ENCODE measurements at regions not wholly inside any gene's neighbourhood (a gene's known extent, or its start where the extent isn't known, plus 50 kb on each side); places are given as distances from the start of the nearest gene placed in this dataset.

DNA sequence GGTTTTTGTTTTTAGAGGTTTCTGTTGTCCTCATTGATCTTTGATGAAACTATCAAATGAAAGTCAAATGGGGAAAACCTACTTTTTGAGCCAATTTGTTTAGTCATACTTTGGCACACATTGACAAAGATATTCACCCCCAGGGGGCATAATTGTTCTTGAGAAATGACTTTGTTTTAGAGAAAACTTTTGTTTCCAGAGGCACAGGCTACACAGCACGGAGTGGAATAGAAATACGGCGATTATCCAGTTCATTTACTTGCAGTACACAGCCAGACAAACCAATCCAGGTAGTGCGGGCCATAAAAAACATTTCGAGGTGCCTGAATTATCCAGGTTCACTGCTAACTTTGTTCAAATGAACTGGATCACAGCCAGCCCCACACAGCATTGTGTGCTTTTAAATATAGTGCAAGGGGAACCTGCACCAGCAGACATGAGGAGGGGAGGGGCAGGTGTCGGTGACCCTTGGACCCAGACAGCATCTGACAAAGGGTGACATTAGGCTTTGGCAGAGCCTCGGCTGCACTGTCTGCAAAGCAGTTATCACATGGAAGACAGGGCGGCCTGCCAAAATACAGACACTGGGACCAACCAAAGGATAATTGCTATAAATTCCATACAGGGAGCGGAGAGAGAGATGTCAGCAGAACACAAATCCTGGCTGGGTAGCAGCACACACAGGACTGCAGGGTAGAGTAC is 179.6 kb upstream of the NOCT start:
- Histone ChIP-seq H2AFZ (ENCODE audit: low read length, unreplicated experiment) (no peak overlapping the region), H3K27me3 (ENCODE audit: insufficient read depth, low read length) (peaks cover 44% of the 10 kb centered on the region), H3K79me2 (ENCODE audit: control insufficient read depth, insufficient read depth, low read length, unreplicated experiment) (no peaks in the 10 kb centered on the region), H3K36me3 (ENCODE audit: insufficient read depth, low read length) (no peaks in the 10 kb centered on the region), H3K4me1 (ENCODE audit: control insufficient read depth, insufficient read depth, low read length, unreplicated experiment) (peaks cover 4% of the 10 kb centered on the region), H3K4me3 (ENCODE audit: low read depth, low read length) (no peak overlapping the region), H3K27ac (ENCODE audit: low read depth, low read length) (no peak overlapping the region)

DNA sequence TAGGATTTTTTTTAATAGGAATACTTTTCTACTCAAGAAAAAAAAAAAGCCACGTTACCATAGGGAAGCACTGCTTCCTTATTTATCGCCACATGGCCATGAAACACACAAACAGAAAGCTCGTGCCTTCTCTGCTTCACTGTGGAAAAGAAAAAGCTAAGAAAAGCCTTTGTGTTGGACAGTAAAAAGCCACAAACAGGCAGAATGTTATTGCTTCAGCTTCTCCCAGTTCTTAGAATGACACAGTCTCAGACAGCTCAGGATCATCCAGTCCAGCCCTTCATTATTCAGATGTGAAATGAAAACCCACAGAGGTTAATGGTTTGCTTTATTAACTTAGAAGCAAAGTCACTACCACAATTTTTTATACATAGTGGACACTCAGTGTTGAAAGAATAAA is 181.6 kb upstream of the NOCT start:
- peaks cover 36% of the 10 kb centered on the region for H3K27me3 ChIP-seq (ENCODE audit: insufficient read depth, low read length)
- H2AFZ ChIP-seq (ENCODE audit: low read length, unreplicated experiment): no peak overlapping the region
- H3K36me3 ChIP-seq (ENCODE audit: insufficient read depth, low read length): no peaks in the 10 kb centered on the region
- no peak overlapping the region for H3K4me3 ChIP-seq (ENCODE audit: low read depth, low read length)
- peaks cover 4% of the 10 kb centered on the region for H3K4me1 ChIP-seq (ENCODE audit: control insufficient read depth, insufficient read depth, low read length, unreplicated experiment)
- H3K27ac ChIP-seq (ENCODE audit: low read depth, low read length): no peak overlapping the region
- no peaks in the 10 kb centered on the region for H3K79me2 ChIP-seq (ENCODE audit: control insufficient read depth, insufficient read depth, low read length, unreplicated experiment)

DNA sequence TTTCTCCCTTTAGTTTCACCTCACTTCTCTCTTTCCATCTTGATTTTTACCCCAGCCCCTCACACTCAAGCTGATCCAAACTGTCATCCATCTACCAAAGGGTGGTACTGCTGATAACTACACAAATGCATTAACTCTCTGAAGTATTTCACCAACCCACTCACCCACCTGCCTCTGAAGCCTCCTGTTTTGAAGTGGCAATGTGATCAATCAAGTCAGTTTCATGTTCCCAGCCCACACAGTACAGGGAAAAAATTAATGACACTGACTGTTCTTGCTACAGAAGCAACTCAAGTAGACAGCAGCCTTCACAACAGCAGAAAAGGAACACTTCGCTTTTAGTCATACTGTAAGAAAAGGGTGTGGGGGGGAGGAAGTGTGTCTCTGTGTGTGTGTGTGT is 183.0 kb upstream of the NOCT start:
- Histone ChIP-seq H2AFZ (ENCODE audit: low read length, unreplicated experiment) (no peak overlapping the region), H3K4me3 (ENCODE audit: low read depth, low read length) (no peak overlapping the region), H3K27ac (ENCODE audit: low read depth, low read length) (no peak overlapping the region)

DNA sequence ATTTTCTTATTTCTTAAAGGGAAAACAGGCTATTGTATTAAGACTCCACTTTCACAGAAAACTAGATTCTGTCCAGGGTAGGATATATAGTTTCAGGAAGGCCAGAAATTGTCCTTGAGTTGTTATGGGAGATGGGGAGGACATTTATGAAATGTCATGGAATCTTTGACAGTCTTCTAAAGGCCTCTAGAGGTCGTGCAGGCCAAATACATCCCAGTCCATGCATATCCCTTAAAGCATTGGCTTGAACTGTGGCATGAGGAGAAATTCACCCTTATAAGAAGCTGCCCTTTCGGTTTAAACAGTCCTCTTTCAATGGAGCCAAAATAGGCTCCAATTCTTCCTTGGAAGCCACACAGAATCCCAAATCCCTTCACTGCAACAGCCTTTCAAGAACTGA is 183.6 kb upstream of the NOCT start:
- peaks cover 27% of the 10 kb centered on the region for H3K27me3 ChIP-seq (ENCODE audit: insufficient read depth, low read length)
- no peak overlapping the region for H2AFZ ChIP-seq (ENCODE audit: low read length, unreplicated experiment)
- H3K4me1 ChIP-seq (ENCODE audit: control insufficient read depth, insufficient read depth, low read length, unreplicated experiment): peaks cover 4% of the 10 kb centered on the region
- H3K27ac ChIP-seq (ENCODE audit: low read depth, low read length): no peak overlapping the region
- no peak overlapping the region for H3K4me3 ChIP-seq (ENCODE audit: low read depth, low read length)
- no peaks in the 10 kb centered on the region for H3K36me3 ChIP-seq (ENCODE audit: insufficient read depth, low read length)
- no peaks in the 10 kb centered on the region for H3K79me2 ChIP-seq (ENCODE audit: control insufficient read depth, insufficient read depth, low read length, unreplicated experiment)

More for the DNA sequence above, 183.0 kb upstream of the NOCT start:
- Histone ChIP-seq H3K27me3 (ENCODE audit: insufficient read depth, low read length) (peaks cover 29% of the 10 kb centered on the region), H3K4me1 (ENCODE audit: control insufficient read depth, insufficient read depth, low read length, unreplicated experiment) (peaks cover 4% of the 10 kb centered on the region), H3K36me3 (ENCODE audit: insufficient read depth, low read length) (no peaks in the 10 kb centered on the region), H3K79me2 (ENCODE audit: control insufficient read depth, insufficient read depth, low read length, unreplicated experiment) (no peaks in the 10 kb centered on the region)

DNA sequence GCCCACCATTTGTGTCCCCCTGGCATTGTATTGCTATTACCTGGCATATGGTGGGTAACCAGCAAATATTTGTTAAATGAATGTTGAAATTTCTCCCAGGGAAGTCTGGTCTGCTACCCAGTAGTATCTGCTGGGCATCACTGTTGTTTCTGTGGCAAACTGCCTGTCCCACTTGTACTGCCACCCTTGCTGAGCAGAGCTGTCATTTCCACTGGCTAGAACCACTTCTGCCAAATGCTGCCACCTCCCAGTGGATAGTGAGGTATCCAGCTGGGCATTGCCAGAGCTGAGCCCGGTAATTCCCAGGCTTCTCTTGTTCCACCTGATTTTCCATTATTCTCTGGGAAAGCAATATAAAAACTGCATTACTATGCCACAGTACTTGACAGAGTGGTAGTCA is 186.7 kb upstream of the NOCT start:
- Histone ChIP-seq H3K4me1 (ENCODE audit: control insufficient read depth, insufficient read depth, low read length, unreplicated experiment) (no peaks in the 10 kb centered on the region), H3K36me3 (ENCODE audit: insufficient read depth, low read length) (no peaks in the 10 kb centered on the region), H2AFZ (ENCODE audit: low read length, unreplicated experiment) (no peak overlapping the region), H3K79me2 (ENCODE audit: control insufficient read depth, insufficient read depth, low read length, unreplicated experiment) (no peaks in the 10 kb centered on the region), H3K4me3 (ENCODE audit: low read depth, low read length) (no peak overlapping the region), H3K27ac (ENCODE audit: low read depth, low read length) (no peak overlapping the region), H3K27me3 (ENCODE audit: insufficient read depth, low read length) (peaks cover 19% of the 10 kb centered on the region)

DNA sequence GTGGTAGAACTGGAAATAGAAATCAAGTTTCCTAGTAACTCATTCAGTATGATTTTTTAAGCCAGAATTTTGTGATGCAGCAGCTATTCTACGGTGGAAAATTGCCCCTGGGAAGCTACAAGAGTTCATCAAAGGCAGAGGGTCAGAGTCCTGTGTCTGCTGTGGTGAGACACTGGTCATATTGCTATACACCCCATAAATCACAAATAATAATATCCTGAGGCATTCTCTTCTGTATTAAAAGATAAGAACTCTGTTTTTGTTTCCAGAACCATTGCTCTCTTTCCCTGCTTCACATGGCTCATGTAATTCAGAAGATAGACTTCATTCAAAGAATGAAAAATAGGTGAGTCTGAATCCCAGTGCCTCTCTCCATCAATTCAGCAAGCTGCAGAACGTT is 188.8 kb upstream of the NOCT start:
- Histone ChIP-seq H3K4me3 (ENCODE audit: low read depth, low read length) (no peak overlapping the region), H3K36me3 (ENCODE audit: insufficient read depth, low read length) (no peaks in the 10 kb centered on the region), H3K27me3 (ENCODE audit: insufficient read depth, low read length) (peaks cover 32% of the 10 kb centered on the region), H3K79me2 (ENCODE audit: control insufficient read depth, insufficient read depth, low read length, unreplicated experiment) (no peaks in the 10 kb centered on the region), H2AFZ (ENCODE audit: low read length, unreplicated experiment) (no peak overlapping the region), H3K27ac (ENCODE audit: low read depth, low read length) (no peak overlapping the region), H3K4me1 (ENCODE audit: control insufficient read depth, insufficient read depth, low read length, unreplicated experiment) (no peaks in the 10 kb centered on the region)

DNA sequence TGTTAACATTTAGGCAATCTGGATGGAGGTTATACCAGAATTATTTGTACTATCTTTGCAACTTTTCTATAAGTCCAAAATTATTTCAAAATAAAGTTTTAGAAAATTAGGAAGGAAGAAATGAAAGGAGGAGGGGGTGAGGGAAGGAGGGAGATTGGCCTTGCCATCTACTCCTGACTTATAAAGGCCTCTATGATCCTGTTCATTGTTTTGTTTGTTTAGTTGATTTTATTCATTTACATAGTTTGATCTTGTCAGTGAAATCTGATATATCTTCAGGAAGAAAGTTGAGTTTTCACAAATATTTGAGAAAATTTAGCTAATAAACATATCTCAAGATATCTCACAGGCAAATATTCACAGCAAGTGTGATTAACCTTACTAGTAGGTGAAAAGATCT is 189.3 kb upstream of the NOCT start:
- H3K27me3 ChIP-seq (ENCODE audit: insufficient read depth, low read length): peaks cover 37% of the 10 kb centered on the region
- H3K36me3 ChIP-seq (ENCODE audit: insufficient read depth, low read length): no peaks in the 10 kb centered on the region
- H3K27ac ChIP-seq (ENCODE audit: low read depth, low read length): no peak overlapping the region
- H2AFZ ChIP-seq (ENCODE audit: low read length, unreplicated experiment): no peak overlapping the region
- H3K4me1 ChIP-seq (ENCODE audit: control insufficient read depth, insufficient read depth, low read length, unreplicated experiment): no peaks in the 10 kb centered on the region
- no peak overlapping the region for H3K4me3 ChIP-seq (ENCODE audit: low read depth, low read length)
- no peaks in the 10 kb centered on the region for H3K79me2 ChIP-seq (ENCODE audit: control insufficient read depth, insufficient read depth, low read length, unreplicated experiment)

DNA sequence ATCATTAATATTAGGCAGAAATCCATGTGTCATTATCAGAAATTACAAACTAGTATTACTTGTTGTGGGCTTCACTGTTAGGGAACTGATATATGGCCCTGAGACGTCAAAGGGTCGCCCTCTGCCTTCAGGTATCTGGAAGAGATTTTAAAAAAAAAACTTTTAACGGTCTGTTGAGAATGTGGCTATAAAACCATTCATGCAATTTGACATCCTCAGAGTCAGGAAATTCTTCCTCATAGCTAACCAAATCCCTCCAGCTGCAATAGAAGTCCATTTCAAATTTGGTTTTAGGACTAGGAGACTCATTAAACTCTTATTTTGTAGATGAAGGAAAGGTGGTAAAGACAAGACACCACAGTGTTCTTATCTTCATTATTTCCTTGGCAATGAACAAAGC is 194.2 kb upstream of the NOCT start:
- peaks cover 33% of the 10 kb centered on the region; the same call in 1 of the 2 replicates for H3K27me3 ChIP-seq (ENCODE audit: insufficient read depth, low read length)
- H3K36me3 ChIP-seq (ENCODE audit: insufficient read depth, low read length): no peaks in the 10 kb centered on the region
- no peaks in the 10 kb centered on the region for H3K4me1 ChIP-seq (ENCODE audit: control insufficient read depth, insufficient read depth, low read length, unreplicated experiment)
- H3K27ac ChIP-seq (ENCODE audit: low read depth, low read length): no peak overlapping the region
- no peak overlapping the region for H3K4me3 ChIP-seq (ENCODE audit: low read depth, low read length)
- H3K79me2 ChIP-seq (ENCODE audit: control insufficient read depth, insufficient read depth, low read length, unreplicated experiment): no peaks in the 10 kb centered on the region
- H2AFZ ChIP-seq (ENCODE audit: low read length, unreplicated experiment): no peak overlapping the region

DNA sequence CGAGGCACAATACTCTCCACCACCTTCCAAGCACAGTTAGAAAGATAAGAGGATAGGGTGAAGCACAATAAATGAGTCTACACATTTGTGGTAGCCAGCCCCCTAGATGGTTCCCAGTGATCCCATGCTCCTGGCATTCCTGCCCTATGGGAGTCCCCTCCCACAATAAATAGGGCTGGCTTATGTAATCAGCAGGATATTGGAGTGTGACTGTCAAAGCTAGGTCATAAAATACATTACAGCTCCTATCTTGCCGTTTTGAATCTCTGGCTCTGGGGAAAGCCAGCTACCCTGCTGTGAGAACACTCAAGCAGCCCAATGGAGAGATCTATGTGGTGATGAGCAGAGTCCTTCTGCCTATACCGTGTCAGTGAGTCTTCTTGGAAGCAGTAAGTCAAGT is 198.7 kb upstream of the NOCT start:
- Histone ChIP-seq H2AFZ (ENCODE audit: low read length, unreplicated experiment) (no peak overlapping the region), H3K4me3 (ENCODE audit: low read depth, low read length) (no peak overlapping the region), H3K36me3 (ENCODE audit: insufficient read depth, low read length) (no peaks in the 10 kb centered on the region), H3K4me1 (ENCODE audit: control insufficient read depth, insufficient read depth, low read length, unreplicated experiment) (no peaks in the 10 kb centered on the region), H3K27ac (ENCODE audit: low read depth, low read length) (no peak overlapping the region), H3K27me3 (ENCODE audit: insufficient read depth, low read length) (peaks cover 43% of the 10 kb centered on the region), H3K79me2 (ENCODE audit: control insufficient read depth, insufficient read depth, low read length, unreplicated experiment) (no peaks in the 10 kb centered on the region)

DNA sequence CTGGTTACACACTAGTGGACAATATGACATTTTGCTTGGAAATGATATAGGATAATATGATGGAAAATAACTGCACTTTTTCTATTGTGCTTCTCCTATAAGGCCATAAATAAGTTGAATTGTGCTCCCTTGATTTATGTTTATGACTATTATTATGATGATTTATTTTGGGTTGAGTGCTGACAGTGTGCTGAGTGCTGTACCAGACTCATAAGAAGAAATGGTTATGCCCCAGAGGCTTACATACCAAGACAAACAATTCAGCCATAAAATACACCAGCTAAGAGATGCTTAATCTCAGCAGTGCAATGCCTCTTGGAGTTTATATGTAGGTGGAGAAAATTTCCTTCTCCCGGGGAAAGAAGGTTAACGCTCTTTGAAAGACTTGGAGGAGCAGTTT is 199.8 kb upstream of the NOCT start:
- Histone ChIP-seq H3K27ac (ENCODE audit: low read depth, low read length) (no peak overlapping the region), H3K4me3 (ENCODE audit: low read depth, low read length) (no peak overlapping the region), H3K27me3 (ENCODE audit: insufficient read depth, low read length) (peaks cover 43% of the 10 kb centered on the region), H3K79me2 (ENCODE audit: control insufficient read depth, insufficient read depth, low read length, unreplicated experiment) (no peaks in the 10 kb centered on the region), H2AFZ (ENCODE audit: low read length, unreplicated experiment) (no peak overlapping the region), H3K4me1 (ENCODE audit: control insufficient read depth, insufficient read depth, low read length, unreplicated experiment) (no peaks in the 10 kb centered on the region), H3K36me3 (ENCODE audit: insufficient read depth, low read length) (no peaks in the 10 kb centered on the region)

DNA sequence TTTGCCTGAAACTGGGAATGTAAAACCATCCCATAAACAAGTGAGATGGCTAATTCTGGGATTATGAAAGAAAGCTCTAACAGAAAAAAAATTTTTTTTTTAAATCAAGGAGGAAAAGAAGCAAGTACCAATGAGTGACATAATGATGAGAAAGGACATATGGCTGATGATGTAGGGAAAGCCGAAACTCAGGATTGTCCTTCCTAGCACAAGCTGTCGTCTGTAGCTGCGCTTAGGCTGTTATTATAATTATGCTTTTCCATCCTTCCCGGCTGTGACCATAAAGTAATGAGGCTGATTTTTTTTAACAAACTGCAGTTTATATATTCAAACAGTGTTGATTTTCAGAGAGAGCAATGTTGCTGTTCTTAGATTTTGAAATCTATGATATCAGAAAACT is 209.8 kb upstream of the NOCT start:
- no peak overlapping the region for H3K4me3 ChIP-seq (ENCODE audit: low read depth, low read length)
- H3K79me2 ChIP-seq (ENCODE audit: control insufficient read depth, insufficient read depth, low read length, unreplicated experiment): no peaks in the 10 kb centered on the region
- no peak overlapping the region for H3K27ac ChIP-seq (ENCODE audit: low read depth, low read length)
- peaks cover 87% of the 10 kb centered on the region for H3K27me3 ChIP-seq (ENCODE audit: insufficient read depth, low read length)
- H3K4me1 ChIP-seq (ENCODE audit: control insufficient read depth, insufficient read depth, low read length, unreplicated experiment): no peaks in the 10 kb centered on the region
- no peaks in the 10 kb centered on the region for H3K36me3 ChIP-seq (ENCODE audit: insufficient read depth, low read length)
- no peak overlapping the region for H2AFZ ChIP-seq (ENCODE audit: low read length, unreplicated experiment)
